ENCODE measurements at regions not wholly inside any gene's neighbourhood (a gene's known extent, or its start where the extent isn't known, plus 50 kb on each side); places are given as distances from the start of the nearest gene placed in this dataset.

GRCh38 chr13:74205313-74205690 is 71.1 kb upstream of the KLF12 start:
- no peak for DNase-seq (ENCODE audit: low read depth in 6 of 9, low spot score in 9 of 9)
- Histone ChIP-seq H3K36me3 (ENCODE audit: control insufficient read depth in 2 of 2, insufficient read depth in 2 of 2, low read length in 1 of 2) (no peaks in the 10 kb centered on the region), H3K27me3 (ENCODE audit: control insufficient read depth in 2 of 2, insufficient read depth in 1 of 2, low read length in 1 of 2) (no peaks in the 10 kb centered on the region)

GRCh38 chr13:74204602-74205312 is 70.6 kb upstream of the KLF12 start:
- Histone ChIP-seq H3K4me1 (ENCODE audit: control insufficient read depth in 2 of 2, insufficient read depth in 2 of 2, low read length in 2 of 2) (no peaks in the 10 kb centered on the region), H3K4me3 (ENCODE audit: low read length in 2 of 2) (no peak overlapping the region), H3K9me3 (ENCODE audit: control insufficient read depth in 2 of 2, insufficient read depth in 1 of 2, low read length in 1 of 2) (no peaks in the 10 kb centered on the region), H3K27me3 (ENCODE audit: control insufficient read depth in 2 of 2, insufficient read depth in 1 of 2, low read length in 1 of 2) (no peaks in the 10 kb centered on the region), H3K36me3 (ENCODE audit: control insufficient read depth in 2 of 2, insufficient read depth in 2 of 2, low read length in 1 of 2) (no peaks in the 10 kb centered on the region), H3K27ac (ENCODE audit: low read depth in 1 of 2, low read length in 1 of 2) (no peak overlapping the region)
- 96% methylated on average over 6 of the region's 6 CpGs for WGBS
- DNase-seq (ENCODE audit: low read depth in 6 of 9, low spot score in 9 of 9), result no peak

More at GRCh38 chr13:74205313-74205690, 71.1 kb upstream of the KLF12 start:
- WGBS, result 96% methylated on average over 2 of the region's 2 CpGs
- Histone ChIP-seq H3K4me1 (ENCODE audit: control insufficient read depth in 2 of 2, insufficient read depth in 2 of 2, low read length in 2 of 2) (no peaks in the 10 kb centered on the region), H3K4me3 (ENCODE audit: low read length in 2 of 2) (no peak overlapping the region), H3K27ac (ENCODE audit: low read depth in 1 of 2, low read length in 1 of 2) (no peak overlapping the region), H3K9me3 (ENCODE audit: control insufficient read depth in 2 of 2, insufficient read depth in 1 of 2, low read length in 1 of 2) (no peaks in the 10 kb centered on the region)

DNA sequence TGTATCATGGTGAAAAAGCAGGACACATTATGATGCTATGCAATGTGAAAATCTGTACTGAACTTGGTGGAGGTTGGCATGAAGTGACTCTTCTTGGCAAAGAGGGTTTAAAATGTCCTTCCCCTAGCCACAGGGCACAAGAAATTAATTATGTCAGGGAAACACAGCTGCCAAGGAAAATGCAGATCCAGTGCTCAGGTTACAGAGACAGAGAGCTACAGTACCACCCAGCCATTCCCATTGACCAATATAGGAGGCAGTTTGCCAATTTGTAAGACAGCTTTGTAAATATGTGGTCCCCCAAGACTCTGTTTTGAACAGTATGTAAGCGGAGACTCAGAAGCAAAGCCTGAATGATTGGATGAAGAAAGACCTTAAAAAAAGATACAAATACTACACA is 69.4 kb upstream of the KLF12 start:
- no peaks in the 10 kb centered on the region for H3K9me3 ChIP-seq (ENCODE audit: control insufficient read depth in 2 of 2, insufficient read depth in 1 of 2, low read length in 1 of 2)
- no peaks in the 10 kb centered on the region for H3K4me1 ChIP-seq (ENCODE audit: control insufficient read depth in 2 of 2, insufficient read depth in 2 of 2, low read length in 2 of 2)
- H3K36me3 ChIP-seq (ENCODE audit: control insufficient read depth in 2 of 2, insufficient read depth in 2 of 2, low read length in 1 of 2), result no peaks in the 10 kb centered on the region
- H3K27ac ChIP-seq (ENCODE audit: low read depth in 1 of 2, low read length in 1 of 2), result no peak overlapping the region
- WGBS, result 96% methylated on average over 1 of the region's 1 CpG
- H3K4me3 ChIP-seq (ENCODE audit: low read length in 2 of 2), result no peak overlapping the region
- no peak for DNase-seq (ENCODE audit: low read depth in 6 of 9, low spot score in 9 of 9)
- H3K27me3 ChIP-seq (ENCODE audit: control insufficient read depth in 2 of 2, insufficient read depth in 1 of 2, low read length in 1 of 2), result no peaks in the 10 kb centered on the region

DNA sequence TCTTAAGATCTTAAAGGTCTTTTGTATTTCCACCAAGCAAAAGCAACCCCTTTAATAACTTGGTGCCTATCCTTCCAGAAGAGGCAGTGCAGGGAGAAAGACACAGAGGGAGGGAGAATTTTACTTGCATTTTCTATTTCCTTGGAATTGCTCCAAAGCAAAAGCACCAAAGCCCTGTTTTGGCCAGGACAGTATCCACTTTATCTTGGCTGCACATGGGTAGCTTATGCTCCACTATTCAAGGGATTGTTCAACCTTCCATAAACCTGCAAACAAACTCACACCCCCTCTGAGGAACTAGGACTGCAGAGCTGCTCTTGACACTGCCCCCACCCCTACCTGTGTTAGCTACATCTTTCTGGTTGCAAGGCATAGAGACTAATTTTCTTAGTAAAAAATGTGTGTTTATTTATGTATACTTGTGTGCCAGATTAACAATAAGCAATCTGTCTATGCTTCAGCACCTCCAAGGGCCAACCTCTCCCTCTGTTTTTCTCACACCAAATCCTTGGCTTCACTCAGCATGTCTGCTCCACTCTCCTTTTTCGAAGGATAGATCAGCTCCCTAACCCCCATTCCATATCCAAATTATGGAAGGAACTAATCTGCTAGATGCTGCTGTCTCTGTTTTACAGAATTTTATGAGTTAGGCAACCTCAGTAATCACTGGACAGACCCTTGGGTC is 68.1 kb upstream of the KLF12 start:
- H3K36me3 ChIP-seq (ENCODE audit: control insufficient read depth in 2 of 2, insufficient read depth in 2 of 2, low read length in 1 of 2), result no peaks in the 10 kb centered on the region
- H3K4me3 ChIP-seq (ENCODE audit: low read length in 2 of 2), result no peak overlapping the region
- no peaks in the 10 kb centered on the region for H3K9me3 ChIP-seq (ENCODE audit: control insufficient read depth in 2 of 2, insufficient read depth in 1 of 2, low read length in 1 of 2)
- H3K27me3 ChIP-seq (ENCODE audit: control insufficient read depth in 2 of 2, insufficient read depth in 1 of 2, low read length in 1 of 2), result no peaks in the 10 kb centered on the region
- no peak for DNase-seq (ENCODE audit: low read depth in 6 of 9, low spot score in 9 of 9)
- WGBS, result 97% methylated on average over 1 of the region's 1 CpG
- H3K4me1 ChIP-seq (ENCODE audit: control insufficient read depth in 2 of 2, insufficient read depth in 2 of 2, low read length in 2 of 2), result no peaks in the 10 kb centered on the region
- no peak overlapping the region for H3K27ac ChIP-seq (ENCODE audit: low read depth in 1 of 2, low read length in 1 of 2)

DNA sequence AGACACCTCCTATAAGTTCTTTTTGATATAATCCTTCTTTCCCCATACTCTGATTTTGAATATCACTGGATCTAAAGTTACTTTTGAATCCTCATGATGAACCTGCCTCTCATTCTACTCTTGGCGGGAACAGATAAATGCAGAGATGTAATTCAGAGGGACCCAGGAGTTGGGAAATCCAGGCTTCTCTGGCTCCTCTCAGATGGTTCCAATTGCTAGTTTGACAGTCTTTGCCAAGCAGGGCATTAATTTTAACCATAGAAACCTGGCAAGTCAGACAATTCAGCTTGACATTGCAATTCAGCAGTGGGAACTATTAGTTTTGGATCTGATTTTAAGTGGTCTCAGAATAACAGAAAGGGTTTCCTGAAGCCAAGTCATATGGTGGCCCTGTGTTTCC is 67.3 kb upstream of the KLF12 start:
- H3K27ac ChIP-seq (ENCODE audit: low read depth in 1 of 2, low read length in 1 of 2), result no peak overlapping the region
- H3K4me1 ChIP-seq (ENCODE audit: control insufficient read depth in 2 of 2, insufficient read depth in 2 of 2, low read length in 2 of 2), result no peaks in the 10 kb centered on the region
- 100% methylated on average over 1 of the region's 1 CpG for WGBS
- no peaks in the 10 kb centered on the region for H3K27me3 ChIP-seq (ENCODE audit: control insufficient read depth in 2 of 2, insufficient read depth in 1 of 2, low read length in 1 of 2)
- H3K9me3 ChIP-seq (ENCODE audit: control insufficient read depth in 2 of 2, insufficient read depth in 1 of 2, low read length in 1 of 2), result no peaks in the 10 kb centered on the region
- H3K4me3 ChIP-seq (ENCODE audit: low read length in 2 of 2), result no peak overlapping the region
- DNase-seq (ENCODE audit: low read depth in 6 of 9, low spot score in 9 of 9), result no peak
- H3K36me3 ChIP-seq (ENCODE audit: control insufficient read depth in 2 of 2, insufficient read depth in 2 of 2, low read length in 1 of 2), result no peaks in the 10 kb centered on the region

GRCh38 chr13:74200081-74200480 is 65.9 kb upstream of the KLF12 start:
- no peaks in the 10 kb centered on the region for H3K9me3 ChIP-seq (ENCODE audit: control insufficient read depth in 2 of 2, insufficient read depth in 1 of 2, low read length in 1 of 2)
- H3K4me1 ChIP-seq (ENCODE audit: control insufficient read depth in 2 of 2, insufficient read depth in 2 of 2, low read length in 2 of 2), result no peaks in the 10 kb centered on the region
- H3K36me3 ChIP-seq (ENCODE audit: control insufficient read depth in 2 of 2, insufficient read depth in 2 of 2, low read length in 1 of 2), result no peaks in the 10 kb centered on the region
- peaks cover 0 to 2% of the 10 kb centered on the region in 2 donors for H3K27me3 ChIP-seq (ENCODE audit: control insufficient read depth in 2 of 2, insufficient read depth in 1 of 2, low read length in 1 of 2)
- DNase-seq (ENCODE audit: low read depth in 6 of 9, low spot score in 9 of 9), result no peak
- 98% methylated on average over 1 of the region's 1 CpG for WGBS
- no peak overlapping the region for H3K27ac ChIP-seq (ENCODE audit: low read depth in 1 of 2, low read length in 1 of 2)
- no peak overlapping the region for H3K4me3 ChIP-seq (ENCODE audit: low read length in 2 of 2)

DNA sequence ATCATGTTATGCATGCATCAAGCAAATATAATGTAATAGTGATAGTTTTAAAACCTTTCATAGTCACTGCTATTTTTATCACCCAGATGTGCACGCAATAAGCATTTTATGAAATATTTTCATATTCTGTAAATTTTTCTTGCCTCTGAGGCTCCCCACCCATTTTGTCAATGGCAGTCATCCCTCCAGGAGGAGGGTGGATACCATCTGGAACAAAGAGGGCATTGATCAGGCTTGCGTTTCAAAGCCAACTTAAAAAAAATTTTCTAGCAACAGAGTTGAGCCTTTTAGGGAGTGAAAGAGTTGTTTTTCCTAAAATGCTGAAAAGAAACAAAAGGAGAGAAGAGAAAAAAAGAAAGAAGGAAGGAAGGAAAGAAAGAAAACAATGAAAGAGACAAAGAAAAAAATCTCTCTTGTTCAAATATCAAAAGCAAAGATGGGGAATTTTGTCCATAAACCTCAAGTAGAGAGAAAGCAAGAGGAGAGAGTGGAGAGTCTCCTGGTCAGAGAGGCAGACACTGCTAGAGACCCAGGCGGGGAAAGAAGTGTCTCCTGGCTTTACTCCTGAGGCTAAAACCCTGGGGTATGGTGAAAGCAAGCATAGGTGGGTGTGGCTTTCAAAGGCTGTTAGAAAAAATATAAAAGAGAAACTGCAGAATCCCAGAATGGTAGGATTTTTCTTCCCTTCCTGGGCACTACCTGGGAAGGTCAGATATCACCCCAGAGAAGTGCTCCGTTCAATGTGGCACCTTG is 63.6 kb upstream of the KLF12 start:
- Histone ChIP-seq H3K4me1 (ENCODE audit: control insufficient read depth in 2 of 2, insufficient read depth in 2 of 2, low read length in 2 of 2) (no peaks in the 10 kb centered on the region), H3K4me3 (ENCODE audit: low read length in 2 of 2) (no peak overlapping the region), H3K27me3 (ENCODE audit: control insufficient read depth in 2 of 2, insufficient read depth in 1 of 2, low read length in 1 of 2) (peaks cover 0 to 2% of the 10 kb centered on the region in 2 donors), H3K9me3 (ENCODE audit: control insufficient read depth in 2 of 2, insufficient read depth in 1 of 2, low read length in 1 of 2) (no peaks in the 10 kb centered on the region), H3K27ac (ENCODE audit: low read depth in 1 of 2, low read length in 1 of 2) (no peak overlapping the region), H3K36me3 (ENCODE audit: control insufficient read depth in 2 of 2, insufficient read depth in 2 of 2, low read length in 1 of 2) (no peaks in the 10 kb centered on the region)
- 98% methylated on average over 4 of the region's 4 CpGs for WGBS
- no peak for DNase-seq (ENCODE audit: low read depth in 6 of 9, low spot score in 9 of 9)

DNA sequence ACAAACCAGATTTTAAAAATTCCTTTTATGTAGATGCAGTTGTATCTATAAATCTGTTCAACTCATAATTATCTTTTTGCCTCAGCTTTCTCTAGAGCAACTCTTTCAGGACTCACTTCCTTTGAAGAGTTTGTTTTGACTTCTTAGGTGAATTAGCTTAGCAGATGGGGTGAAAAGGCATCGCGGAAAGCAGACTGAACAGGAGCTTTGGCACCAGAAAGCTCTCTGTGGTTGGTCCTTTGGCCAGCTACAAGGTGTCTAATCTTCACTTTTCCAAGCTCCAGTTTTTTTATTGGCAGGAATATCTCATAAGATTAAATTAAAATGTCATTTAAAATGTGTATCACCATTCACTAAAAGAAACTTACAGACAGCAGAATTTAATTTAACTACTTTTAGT is 60.6 kb upstream of the KLF12 start:
- H3K9me3 ChIP-seq (ENCODE audit: control insufficient read depth in 2 of 2, insufficient read depth in 1 of 2, low read length in 1 of 2), result no peaks in the 10 kb centered on the region
- no peak overlapping the region for H3K27ac ChIP-seq (ENCODE audit: low read depth in 1 of 2, low read length in 1 of 2)
- H3K4me3 ChIP-seq (ENCODE audit: low read length in 2 of 2), result no peak overlapping the region
- no peak for DNase-seq (ENCODE audit: low read depth in 6 of 9, low spot score in 9 of 9)
- no peaks in the 10 kb centered on the region for H3K36me3 ChIP-seq (ENCODE audit: control insufficient read depth in 2 of 2, insufficient read depth in 2 of 2, low read length in 1 of 2)
- 90% methylated on average over 2 of the region's 2 CpGs for WGBS
- H3K4me1 ChIP-seq (ENCODE audit: control insufficient read depth in 2 of 2, insufficient read depth in 2 of 2, low read length in 2 of 2), result no peaks in the 10 kb centered on the region
- peaks cover 0 to 2% of the 10 kb centered on the region in 2 donors for H3K27me3 ChIP-seq (ENCODE audit: control insufficient read depth in 2 of 2, insufficient read depth in 1 of 2, low read length in 1 of 2)

DNA sequence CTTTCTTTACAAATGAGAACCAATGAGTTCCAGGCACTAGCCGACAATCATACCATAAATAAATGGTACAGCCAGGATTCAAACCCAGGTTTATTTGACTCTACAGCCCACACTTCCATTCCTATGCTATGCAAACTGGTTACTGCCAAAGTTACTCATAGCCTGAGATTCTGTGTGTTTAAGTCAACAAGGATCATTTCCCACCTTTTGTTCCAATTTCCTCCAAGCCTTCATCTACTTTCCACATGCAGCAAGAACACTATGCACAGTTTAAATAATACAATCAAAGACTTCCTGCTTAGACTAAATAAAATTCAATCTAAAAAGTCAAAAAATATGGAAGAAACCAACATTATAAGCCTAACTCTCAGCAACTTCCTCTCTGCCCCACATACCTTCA is 59.2 kb upstream of the KLF12 start:
- Histone ChIP-seq H3K4me3 (ENCODE audit: low read length in 2 of 2) (no peak overlapping the region), H3K4me1 (ENCODE audit: control insufficient read depth in 2 of 2, insufficient read depth in 2 of 2, low read length in 2 of 2) (no peaks in the 10 kb centered on the region), H3K36me3 (ENCODE audit: control insufficient read depth in 2 of 2, insufficient read depth in 2 of 2, low read length in 1 of 2) (no peaks in the 10 kb centered on the region), H3K9me3 (ENCODE audit: control insufficient read depth in 2 of 2, insufficient read depth in 1 of 2, low read length in 1 of 2) (no peaks in the 10 kb centered on the region), H3K27ac (ENCODE audit: low read depth in 1 of 2, low read length in 1 of 2) (no peak overlapping the region), H3K27me3 (ENCODE audit: control insufficient read depth in 2 of 2, insufficient read depth in 1 of 2, low read length in 1 of 2) (peaks cover 0 to 2% of the 10 kb centered on the region in 2 donors)
- 97% methylated on average over 1 of the region's 1 CpG for WGBS
- no peak for DNase-seq (ENCODE audit: low read depth in 6 of 9, low spot score in 9 of 9)

Data from thymus (tissue), 11 donors.